CMK (cell line): ENCODE measurements at regions not wholly inside any gene's neighbourhood (a gene's known extent, or its start where the extent isn't known, plus 50 kb on each side); places are given as distances from the start of the nearest gene placed in this dataset.
"Not testable (repeated sequence)": the region's sequence is repeated elsewhere in the genome, so short reads cannot be mapped to it uniquely, and the experiment has no call there.

Experiments used
- DNase-seq: peaks from one replicate; pipeline ENCODE4 v3.0.0-alpha.2; 2010; ENCODE audit warnings: low read depth

- peak; percentile 7 for DNase-seq
Observed at GRCh38 chr1:229155472-229155871, 115.4 kb upstream of the RAB4A start.

DNA sequence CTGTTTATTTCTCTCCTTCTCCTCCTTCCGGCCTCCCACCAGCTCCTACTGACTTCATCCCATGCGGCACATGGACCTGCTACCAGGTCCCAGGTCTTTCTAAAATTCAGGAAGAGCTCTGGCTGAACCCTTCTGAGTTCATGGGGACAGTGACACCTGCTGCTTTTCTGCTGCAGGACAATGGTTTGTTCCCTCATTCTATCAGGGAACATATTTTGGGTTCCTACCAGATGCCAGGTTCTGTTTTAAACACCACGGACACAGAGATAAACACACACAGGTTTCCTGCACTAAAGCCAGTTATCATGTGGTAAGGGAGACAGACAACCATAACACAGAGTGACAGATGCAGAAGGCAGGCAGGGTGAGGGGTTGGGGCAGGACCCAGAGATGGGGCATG is 114.0 kb upstream of the RAB4A start:
- DNase-seq, result no peak

DNA sequence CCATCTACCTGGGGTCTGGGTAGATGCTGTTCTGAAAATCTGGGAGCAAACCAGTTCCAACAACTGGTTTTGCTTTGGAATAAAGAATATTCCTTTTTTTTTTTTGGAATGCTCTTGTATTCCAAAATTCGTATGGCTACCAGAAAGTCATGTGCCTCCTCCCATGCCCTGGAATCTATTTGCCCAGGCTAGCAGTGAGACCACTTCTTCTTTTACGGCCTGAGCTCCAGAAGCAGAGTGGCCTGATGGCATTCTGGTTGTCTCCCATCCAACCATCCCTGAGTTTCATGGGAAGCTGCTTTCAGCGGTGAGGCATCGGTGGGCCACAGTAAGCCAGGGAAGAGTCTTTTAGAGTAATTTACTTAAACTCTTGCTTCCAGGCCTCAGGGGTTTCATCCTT is 113.4 kb upstream of the RAB4A start:
- no peak for DNase-seq

GRCh38 chr1:229158341-229158921 is 112.5 kb upstream of the RAB4A start:
- no peak for DNase-seq

- DNase-seq, result no peak
Observed at GRCh38 chr1:229158927-229159326, 112.0 kb upstream of the RAB4A start.

DNA sequence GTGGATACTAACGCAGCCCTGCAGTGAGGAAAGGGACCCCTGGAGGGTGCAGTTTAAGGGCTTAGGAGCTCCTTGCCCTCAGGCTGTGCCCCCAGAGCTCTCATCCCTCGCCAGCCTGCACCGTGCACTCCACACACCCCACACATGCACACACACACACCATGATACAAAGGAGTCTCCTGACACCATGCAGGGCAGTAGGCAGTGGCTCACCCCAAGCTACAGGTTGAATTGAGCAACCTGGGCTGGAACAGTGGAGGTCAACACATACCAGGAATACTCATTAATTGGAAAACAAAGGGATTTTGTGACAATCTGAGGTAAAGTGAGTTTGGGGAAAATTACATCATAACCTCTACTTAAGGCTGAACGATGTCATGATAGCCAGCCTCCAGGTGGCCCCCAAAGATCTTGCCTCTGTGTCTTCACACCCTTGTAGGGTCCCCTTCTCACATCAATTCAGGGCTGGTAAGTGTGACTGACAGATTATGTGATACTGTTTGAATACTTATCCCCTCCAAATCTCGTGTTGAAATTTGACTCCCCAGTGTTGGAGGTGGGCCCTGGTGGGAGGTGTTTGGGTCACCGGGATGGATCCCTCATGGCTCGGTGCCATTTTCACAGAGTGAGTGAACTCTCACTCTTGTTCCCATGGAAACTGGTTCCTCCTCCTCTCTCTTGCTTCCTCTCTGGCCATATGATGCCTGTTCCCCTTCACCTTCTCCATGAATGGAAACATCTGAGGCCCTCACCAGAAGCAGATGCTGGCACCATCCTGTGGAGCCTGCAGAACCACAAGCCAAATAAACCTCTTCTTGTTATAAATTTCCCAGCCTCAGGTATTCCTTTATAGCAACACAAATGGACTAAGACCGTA is 111.0 kb upstream of the RAB4A start:
- no peak for DNase-seq

- DNase-seq, result no peak
Observed at GRCh38 chr1:229161740-229162139, 109.2 kb upstream of the RAB4A start.

DNA sequence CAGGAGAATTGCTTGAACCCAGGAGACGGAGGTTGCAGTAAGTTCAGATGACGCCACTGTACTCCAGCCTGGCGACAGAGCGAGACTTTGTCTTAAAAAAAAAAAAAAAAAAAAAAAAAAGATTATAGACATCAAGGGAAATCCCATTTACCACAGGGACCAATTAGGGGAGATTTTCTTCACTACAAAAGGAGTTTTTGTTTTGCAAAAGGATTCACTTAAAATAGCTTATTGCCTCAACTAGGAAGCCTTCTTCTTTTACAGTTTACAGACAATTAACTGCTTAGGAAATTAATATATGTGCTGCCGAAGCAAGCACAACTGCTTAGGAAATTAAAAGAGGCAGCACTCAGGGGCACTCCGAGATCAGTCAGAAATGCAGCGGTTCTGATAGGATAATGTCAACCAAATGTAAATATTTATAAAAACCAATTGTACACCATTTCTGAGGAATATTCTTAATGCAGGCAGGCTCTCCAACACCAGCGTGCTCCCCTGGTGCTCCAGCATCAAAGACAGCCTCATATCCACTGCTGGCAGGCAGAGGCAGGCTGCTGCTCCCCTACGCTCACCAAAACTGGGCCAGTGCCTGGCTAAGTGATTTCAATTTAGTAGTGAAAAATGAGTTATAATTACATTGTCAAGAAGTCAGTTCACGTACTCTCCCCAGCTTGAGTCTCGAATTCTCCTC is 107.9 kb upstream of the RAB4A start:
- no peak for DNase-seq

DNA sequence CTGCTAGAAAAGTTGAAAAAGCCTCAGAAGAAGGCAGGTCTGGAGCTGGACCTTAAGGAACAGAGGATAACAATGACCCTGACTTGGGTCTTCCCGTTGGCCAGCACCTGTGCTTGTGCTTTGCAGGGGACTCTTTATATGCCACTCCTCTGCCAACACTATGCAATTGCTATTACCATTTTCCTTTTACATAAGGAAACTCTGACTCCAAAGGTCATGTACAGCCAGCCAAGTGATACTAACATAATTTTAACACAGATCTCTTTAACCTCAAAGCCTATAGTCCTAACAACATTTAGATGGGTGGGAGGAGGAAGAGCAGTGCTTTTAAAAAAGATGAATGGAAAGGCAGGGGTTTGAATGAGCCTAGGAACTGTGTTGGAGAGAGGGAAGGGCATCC is 106.6 kb upstream of the RAB4A start:
- no peak for DNase-seq

DNA sequence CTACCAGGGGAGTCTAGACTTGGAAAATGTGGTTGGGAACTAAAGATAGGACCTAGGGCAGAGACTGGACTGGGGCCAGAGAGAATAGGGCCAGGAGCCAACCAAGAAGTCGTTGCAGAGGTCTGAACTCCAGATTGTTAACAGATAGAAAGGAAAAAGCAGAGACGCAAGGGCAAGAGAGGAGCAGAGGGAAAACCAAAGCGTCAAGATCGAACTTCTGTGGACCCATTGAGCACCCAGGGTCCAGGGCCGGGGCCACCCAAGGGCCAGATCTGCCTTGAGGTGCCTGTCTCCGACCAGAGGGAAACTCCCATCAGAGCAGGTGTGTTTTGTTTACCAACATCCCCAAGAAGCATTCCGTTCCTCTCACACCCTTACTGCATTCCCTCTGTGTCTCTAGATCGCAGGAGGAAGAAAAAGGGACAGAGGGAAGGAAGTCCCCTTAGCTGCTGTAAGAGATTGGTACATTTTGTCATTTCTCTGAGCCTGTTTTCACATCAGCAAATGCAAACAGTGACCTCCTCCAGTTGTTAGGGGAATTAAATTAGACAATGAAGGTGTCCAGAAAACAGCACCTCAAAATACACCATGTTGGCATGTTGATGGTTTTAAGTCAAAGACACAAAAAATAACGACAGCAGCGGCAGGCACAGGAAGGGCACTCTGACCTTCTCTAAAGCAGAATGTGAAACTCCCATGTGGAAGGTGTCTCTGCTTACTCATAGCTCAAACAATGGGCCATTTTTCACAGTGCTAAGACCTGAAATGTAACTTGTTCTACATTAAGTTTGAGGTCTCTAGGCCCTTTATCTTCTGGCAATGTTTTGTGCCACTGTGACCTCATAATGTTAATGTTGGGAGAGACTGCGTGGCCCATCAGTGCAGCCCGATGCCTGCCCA is 105.8 kb upstream of the RAB4A start:
- DNase-seq, result no peak

DNA sequence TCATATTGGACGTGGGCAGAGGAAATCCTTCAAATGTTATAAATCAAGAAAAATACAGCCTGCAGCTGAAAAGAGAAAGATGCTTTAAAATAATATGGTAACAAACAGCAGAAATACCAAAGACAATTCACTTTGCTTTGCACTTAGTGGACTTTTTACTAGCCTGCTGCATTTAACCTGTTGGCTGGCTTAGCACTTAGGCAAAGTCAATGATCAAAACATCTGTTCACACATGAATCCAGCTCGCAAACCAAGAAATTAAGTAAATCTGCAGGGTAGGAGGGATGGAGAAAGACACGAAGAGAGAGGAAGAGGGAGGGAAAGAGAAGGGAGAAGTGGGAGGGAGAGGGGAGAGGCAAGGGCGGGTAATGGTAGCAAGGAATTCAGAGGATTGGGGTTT is 103.6 kb upstream of the RAB4A start:
- no peak for DNase-seq

GRCh38 chr1:229169399-229169798 is 101.5 kb upstream of the RAB4A start:
- DNase-seq, result no peak

GRCh38 chr1:229170274-229170673 is 100.6 kb upstream of the RAB4A start:
- no peak for DNase-seq

DNA sequence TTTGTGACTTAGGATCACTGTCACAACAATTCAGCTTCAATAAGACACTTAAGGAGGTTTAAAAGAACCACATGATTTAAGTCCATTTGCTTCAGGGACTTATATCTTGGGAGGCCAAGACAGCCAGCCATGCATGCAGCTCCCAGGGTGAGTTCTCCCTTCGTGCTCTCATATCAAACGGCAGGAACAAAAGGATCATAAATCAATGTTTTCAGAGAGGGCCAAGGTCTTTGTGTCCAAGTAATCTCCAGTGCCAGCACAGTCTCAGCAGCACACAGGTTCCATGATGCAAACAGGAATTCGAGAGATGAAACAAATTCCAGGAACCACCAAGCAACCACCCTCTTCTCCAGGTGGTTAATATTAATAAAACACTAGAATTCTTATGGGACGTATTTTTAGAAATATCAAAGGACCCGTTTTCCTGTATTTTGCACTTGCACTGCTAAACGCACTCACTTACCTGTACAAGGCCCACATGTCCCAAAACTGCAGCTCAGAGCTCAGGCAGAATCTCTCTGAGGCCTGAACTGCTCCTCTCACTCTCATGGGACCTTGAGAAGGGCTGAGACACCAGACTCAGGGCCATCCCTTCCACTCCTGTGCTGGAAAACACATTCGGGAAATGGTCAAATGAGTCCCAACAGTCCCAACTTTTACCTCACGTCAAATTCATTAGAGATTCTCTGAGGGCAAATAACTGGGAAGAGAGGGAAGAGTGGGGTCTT is 100.0 kb upstream of the RAB4A start:
- no peak for DNase-seq

- DNase-seq, result no peak
Observed at GRCh38 chr1:229171934-229172333, 99.0 kb upstream of the RAB4A start.

DNA sequence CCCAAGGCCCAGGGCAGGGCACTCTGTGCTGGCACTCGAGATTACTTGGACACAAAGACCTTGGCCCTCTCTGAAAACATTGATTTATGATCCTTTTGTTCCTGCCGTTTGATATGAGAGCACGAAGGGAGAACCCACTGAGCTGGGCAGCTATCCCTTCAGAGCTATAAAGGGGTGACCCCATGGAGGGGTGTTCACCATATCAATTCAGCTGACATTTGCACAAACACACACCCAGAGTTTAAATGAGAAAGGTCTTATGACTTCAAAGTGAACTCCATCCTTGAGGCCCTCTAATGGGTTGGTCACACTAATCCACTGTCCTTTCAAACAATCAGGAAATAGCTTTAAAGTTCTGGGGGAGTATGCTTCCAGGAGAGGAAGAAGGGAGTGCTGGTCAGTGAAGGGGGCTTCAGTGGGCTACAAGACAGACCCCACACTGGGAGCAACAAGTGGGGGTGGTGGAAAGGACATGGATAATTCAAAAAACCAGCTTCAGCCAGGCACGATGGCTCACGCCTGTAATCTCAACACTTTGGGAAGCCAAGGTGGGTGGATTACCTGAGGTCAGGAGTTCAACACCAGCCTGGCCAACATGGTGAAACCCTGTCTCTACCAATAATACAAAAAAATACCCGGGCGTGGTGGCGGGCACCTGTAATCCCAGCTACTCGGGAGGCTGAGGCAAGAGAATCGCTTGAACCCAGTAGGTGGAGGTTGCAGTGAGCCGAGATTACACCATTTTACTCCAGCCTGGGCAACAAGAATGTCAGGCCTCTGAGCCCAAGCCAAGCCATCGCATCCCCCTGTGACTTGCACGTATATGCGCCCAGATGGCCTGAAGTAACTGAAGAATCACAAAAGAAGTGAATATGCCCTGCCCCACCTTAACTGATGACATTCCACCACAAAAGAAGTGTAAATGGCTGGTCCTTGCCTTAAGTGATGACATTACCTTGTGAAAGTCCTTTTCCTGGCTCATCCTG is 97.1 kb upstream of the RAB4A start:
- not testable (repeated sequence) for DNase-seq

- DNase-seq, result not testable (repeated sequence)
Observed at GRCh38 chr1:229175297-229175696, 95.6 kb upstream of the RAB4A start.

GRCh38 chr1:229176457-229176856 is 94.5 kb upstream of the RAB4A start:
- DNase-seq, result not testable (repeated sequence)

DNA sequence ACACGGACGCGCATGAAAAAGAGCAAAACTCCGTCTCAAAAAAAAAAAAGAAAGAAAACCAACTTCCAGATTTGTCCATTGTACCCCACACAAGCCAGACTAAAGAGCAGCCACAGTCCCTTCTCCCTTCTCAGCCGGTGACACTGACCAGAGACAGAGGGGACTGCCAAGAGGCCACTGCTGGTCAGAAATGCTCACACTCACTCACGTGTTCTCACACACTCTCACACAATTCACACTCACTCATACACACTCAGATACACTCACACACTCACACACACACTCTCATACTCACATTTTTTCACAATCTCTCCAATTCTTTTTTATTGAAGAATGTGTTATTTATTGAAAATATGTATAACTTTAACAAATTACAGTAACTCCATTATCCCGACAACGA is 90.8 kb upstream of the RAB4A start:
- DNase-seq, result no peak

DNA sequence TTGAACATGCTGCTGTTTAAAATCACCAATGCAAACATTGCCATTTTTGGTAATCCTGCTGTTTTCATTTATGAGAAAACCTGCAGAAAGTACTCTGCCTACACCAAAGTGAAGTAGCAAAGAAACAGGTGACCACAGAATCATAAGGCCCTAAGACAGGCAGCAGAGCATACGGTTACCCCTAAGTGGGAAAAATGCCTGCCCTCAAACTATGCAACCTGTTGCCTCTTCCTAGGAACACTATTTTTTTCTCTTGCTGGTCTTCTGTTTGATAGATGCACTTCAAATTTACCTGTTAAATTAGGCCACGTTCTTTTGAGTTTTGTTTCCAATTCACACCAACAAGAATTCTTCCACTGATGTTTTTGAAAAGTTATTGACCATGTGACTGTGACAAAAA is 89.5 kb upstream of the RAB4A start:
- DNase-seq, result no peak
